ENCODE measurements at regions not wholly inside any gene's neighbourhood (a gene's known extent, or its start where the extent isn't known, plus 50 kb on each side); places are given as distances from the start of the nearest gene placed in this dataset.
A peak's percentile ranks its signal among the peaks of the same experiment; 100 is the strongest.

- peak; percentile 47 for DNase-seq
Observed at GRCh38 chr21:29228306-29228705, 70.4 kb upstream of the BACH1 start.

DNA sequence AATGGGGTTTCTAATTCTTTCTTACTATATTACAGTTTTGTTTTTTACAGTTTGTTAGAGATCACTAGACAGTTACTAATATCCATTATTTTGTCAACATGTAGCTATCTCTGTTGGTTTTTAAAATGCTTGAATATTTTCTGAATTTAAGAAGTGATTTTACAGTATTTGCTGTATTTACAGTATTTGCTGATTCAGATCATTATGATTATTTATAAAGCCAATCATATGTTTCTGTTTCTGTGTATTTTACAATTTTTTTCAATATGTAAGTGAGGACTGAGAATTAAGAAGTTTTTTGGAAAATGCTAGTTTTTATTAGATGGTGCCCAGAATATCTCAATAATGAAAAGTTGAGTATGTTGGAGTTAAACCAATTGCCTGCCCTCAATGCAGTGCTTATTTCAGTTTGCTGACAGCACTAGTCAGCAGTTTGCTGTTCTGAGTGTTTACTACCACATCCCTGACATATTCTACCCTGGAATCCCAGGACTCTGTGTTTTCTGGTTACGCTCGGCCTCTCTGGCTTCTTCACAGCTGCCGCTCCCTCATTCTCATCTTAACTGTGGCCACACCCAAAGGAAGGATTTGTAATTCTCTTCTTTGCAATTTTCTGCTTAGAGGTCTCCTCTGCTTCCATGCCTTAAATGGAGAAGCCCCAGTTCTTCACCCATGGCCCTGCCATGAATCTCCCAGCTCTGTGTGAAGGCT is 68.0 kb upstream of the BACH1 start:
- peak; percentile 69 for DNase-seq

DNA sequence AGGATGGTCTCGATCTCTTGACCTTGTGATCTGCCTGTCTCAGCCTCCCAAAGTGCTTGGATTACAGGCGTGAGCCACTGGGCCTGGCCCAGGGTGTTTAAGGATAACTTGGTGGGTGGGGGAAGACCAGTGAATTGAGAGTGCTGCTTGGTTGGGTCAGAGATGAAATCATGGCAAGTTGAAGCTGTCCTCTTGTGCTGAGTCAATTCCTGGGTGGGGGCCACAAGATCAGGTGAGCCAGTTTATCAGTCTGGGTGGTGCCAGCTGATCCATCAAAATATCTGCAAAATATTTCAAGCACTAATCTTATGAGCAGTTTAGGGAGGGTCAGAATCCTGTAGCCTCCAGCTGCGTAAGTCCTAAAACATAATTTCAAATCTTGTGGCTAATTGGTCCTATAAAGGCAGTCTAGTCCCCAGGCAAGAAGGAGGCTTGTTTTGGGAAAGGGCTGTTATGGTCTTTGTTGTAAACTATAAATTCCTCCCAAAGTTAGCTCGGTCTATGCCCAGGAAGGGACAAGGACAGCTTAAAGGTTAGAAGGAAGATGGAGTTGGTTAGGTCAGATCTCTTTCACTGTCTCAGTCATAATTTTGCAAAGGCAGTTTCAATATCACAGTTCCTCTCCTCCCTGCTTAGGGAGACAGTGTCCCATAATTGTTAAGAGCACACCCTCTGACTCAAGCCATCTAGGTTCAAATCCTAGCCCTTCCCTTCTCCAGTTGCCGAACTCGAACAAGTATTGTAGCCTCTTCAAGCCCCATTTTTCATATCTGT is 66.8 kb upstream of the BACH1 start:
- peak; percentile 73 for DNase-seq

DNA sequence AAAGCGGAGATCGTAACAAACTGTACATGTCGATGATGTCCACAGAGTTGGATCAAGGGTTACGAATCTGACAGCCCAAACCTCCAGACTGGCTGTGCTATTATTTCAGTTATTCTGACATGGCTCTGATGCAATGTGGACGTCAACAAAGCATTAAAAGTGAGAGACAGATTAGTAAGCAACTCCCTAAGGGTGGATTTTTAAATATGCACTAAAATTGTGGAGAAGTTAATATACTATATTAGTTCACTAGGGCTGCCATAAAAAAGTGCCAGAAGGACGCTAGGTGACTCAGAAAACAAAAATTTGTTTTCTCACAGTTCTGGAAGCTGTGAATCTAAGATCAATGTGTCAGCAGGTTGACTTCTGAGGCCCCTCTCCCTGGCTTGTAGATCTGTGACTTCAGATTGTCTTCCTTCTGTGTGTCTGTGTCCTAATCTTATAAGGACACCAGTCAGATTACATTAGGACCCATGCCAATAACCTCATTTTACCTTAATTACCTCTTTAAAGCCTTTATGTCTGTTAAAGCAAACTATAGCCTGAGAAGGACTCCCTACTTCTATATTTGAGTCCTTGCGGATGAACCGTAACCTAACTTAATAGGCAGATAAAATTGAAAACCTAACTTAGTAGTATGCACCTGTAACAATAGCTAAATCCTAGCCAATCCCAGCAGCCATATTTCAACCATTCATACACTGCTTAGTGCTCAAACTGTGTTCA is 66.0 kb upstream of the BACH1 start:
- DNase-seq = no peak

GRCh38 chr21:29233256-29233546 is 65.5 kb upstream of the BACH1 start:
- DNase-seq = peak; percentile 82

- peak; percentile 74 for DNase-seq
Observed at GRCh38 chr21:29233611-29234540, 64.8 kb upstream of the BACH1 start.

DNA sequence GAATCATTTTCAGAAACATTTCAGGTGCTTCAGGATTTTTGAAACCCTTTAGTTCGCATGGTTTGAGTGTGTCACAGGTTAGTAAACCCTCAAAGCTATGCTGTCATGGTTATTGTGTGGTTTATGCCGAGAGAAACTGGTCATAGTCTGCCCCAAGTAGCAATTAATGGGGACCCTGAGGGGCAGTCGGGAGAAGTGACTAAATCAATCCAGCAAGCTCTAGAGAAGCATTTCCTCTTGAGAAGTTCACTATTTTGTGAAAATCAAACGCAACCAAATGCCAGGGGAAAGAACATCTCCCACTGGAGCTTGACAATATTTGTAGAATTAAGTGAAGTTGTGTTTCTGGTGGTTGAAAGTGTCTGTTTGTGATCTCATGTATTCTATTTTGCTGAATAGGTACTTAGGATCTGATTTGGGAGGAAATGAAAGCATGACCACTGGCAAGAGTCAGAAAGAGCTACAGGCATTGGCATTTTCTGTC is 63.0 kb upstream of the BACH1 start:
- DNase-seq = peak; percentile 77

DNA sequence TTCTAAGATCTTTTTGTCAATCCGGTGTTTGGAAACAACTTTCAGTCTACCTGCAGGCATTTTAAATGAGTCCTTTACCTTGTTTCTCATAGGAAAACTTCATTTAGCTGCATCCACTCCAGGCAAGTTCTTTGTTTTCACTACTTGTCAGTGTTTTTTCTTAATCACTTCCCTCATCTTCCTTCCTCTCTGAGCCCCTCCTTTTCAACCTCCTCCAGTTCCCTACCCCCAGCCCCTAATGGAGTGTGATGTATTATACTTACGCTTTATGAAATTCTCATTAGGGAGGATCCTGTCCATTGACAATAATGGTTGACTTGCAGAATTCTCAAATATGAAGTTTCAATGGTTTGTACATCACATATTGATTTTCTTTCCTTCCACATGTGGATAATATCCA is 62.5 kb upstream of the BACH1 start:
- peak; percentile 45 for DNase-seq

DNA sequence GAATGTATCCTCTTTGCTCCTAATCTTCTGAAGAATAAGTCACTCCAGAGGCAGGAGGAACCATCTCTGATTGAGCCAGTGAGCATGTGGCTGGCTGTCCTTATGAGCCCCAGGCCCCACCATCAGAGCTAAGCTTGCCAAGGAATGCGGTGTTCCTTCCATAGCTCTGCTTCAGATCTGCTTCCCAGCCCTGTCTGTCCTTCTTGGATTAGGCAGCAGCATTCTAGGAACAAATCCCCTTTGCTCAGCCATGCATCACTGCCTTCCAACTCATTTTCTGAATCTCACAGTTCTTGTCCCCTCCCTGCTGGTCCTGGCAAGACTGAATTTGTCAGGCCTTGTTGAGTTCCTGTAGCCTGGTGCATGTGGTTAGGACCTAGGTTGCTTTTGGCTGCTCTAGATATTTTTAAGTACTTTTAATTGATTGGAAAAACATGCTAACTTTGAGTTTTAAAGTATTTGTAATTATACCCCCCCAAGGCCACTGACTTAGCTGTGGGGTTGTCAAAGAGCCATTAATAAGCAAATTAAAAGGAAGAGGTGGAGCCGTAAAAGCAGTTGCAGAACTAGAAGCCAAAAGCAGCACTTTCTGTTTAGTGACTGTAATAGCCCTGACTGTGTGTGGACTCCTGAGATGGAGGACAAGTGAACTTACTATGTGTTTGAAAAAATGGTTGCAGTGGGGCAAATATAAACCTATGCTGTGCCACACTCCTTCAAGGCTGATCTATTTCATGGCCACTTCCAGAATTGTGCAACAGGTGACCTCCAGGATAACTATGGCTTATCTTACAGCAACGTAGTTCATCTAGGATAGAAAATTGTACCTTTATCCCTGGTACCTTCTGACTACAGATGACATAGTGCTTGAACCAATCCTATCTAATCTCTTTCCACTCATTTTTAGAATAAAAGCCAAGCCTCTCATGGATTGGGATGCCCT is 61.3 kb upstream of the BACH1 start:
- DNase-seq = peak; percentile 74

GRCh38 chr21:29238053-29238966 is 60.4 kb upstream of the BACH1 start:
- peak; percentile 87 for DNase-seq

DNA sequence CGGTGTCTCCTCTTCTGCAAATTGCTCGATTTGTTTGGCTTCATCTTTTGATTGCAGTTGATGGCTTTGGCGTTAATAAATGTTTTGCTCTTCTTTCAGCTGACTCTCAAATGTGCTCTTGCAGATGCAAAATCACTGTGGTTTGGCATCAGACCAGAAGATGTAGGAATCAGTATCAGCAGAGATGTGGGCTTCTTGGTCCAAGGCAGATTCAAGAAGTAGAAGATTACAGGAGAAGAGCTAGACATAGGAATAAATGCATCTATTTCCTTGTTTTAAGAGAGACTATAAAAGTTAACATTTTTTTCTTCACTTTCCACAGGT is 59.8 kb upstream of the BACH1 start:
- DNase-seq = peak; percentile 65

DNA sequence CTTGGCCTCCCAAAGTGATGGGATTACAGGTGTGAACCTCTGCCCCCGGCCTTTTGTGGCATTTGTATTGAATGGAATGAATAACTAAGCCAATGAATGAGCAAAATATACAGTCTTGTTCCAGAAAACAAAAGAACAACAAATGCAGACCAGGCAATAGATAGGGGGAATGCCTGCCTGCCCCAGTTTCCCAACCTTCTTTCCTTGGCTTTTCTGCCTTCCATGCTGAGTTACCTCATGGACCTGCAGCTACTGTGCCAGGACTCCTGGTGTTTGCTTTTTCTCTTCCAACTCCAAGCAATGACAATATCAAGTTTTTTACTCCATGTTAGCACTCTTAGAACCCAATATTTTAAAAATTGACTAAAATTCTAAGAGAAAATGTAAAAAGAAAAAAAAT is 58.6 kb upstream of the BACH1 start:
- no peak for DNase-seq

GRCh38 chr21:29242201-29242600 is 56.5 kb upstream of the BACH1 start:
- DNase-seq = no peak

DNA sequence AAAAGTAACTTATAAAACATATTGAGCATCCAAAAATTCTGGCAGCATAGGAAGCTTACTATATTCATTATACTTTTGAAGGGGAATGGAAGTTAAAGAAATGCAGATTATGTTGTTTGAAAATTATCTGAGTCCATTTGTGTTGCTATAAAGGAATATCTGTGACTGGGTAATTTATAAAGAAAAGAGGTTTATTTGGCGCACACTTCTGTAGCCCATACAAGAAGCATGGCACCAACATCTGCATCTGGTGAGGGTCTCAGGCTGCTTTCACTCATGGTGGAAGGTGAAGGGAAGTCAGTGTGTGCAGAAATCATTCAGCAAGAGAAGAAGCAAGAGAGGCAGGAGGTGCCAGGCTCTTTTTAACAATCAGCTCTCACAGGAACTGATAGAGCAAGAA is 55.5 kb upstream of the BACH1 start:
- DNase-seq = no peak

DNA sequence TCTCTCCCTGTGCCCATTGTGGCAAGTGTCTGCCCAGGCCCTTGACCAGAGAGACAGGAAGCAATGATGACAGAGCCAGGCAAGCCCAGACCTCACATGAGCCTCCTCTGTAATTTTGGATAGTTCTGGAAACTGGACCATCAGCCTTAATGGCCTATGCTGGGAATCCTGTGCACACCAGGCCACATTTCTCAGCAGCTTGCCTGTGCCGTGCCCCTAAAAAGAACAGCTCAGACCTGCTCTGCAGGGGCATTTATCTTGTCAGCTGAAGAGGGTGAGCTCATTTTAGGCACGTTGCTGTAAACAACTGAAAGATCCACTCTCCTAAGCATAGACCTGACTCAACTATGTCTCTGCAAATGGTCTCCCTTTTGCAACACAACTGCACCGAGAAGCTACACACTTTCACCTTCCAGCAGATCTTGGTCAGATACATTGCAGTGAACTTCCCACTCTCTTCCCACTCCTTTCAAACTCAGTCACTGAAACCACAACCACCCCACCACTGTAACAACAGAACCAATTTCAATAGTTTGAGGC is 53.5 kb upstream of the BACH1 start:
- DNase-seq = peak; percentile 94

GRCh38 chr21:29245863-29246262 is 52.9 kb upstream of the BACH1 start:
- DNase-seq = no peak

GRCh38 chr21:29246614-29247013 is 52.1 kb upstream of the BACH1 start:
- no peak for DNase-seq

DNA sequence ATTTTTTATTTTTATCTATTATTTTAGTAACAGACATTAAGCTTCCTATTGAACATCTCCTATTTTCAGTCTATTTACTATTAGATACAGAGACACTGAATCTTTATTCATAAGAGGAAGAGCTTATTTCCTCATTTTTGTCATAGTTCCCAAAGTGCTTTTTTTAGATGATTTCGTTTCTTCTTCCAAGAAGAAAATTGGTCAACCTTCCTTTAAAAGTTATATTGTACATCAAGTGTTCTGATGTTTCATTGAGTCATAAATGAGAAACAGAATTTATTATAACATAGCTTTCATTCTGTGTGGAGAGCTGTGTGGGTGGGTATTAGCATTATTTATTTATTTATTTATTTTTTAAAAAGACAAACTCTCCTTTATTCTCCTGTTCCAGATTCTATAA is 50.6 kb upstream of the BACH1 start:
- peak; percentile 97 for DNase-seq
